Left lung (tissue), 4 donors: ENCODE measurements at regions not wholly inside any gene's neighbourhood (a gene's known extent, or its start where the extent isn't known, plus 50 kb on each side); places are given as distances from the start of the nearest gene placed in this dataset.

Experiments used
- ATAC-seq: fragments of 200-7000 bp; cut with Tn5 transposase; one replicate; pipeline ENCODE4 v1.9.1; 2020; ENCODE audit warnings: moderate library complexity
- DNase-seq, 4 donors: peaks; one replicate each; pipeline ENCODE4 v3.0.0-alpha.2; 2013 to 2020
- H3K27ac ChIP-seq, 2 donors: fragments of 200-600 bp; sonication (generic) in 1 of 2; one replicate each; pipeline versions ENCODE4 v1.5.0 to v1.8.0; 2020 to 2021
- H3K27me3 ChIP-seq, 2 donors: fragments of 200-600 bp; sonication (generic) in 1 of 2; one replicate each; pipeline versions ENCODE4 v1.5.0 to v1.8.0; 2020 to 2021
- H3K36me3 ChIP-seq, 2 donors: fragments of 200-600 bp; sonication (generic) in 1 of 2; one replicate each; pipeline versions ENCODE4 v1.5.0 to v1.8.0; 2020 to 2021
- H3K4me1 ChIP-seq, 2 donors: fragments of 200-600 bp; one replicate each; pipeline ENCODE4 v1.8.0; 2021
- H3K4me3 ChIP-seq, 2 donors: fragments of 200-600 bp; sonication (generic) in 1 of 2; one replicate each; pipeline versions ENCODE4 v1.5.0 to v1.8.0; 2020 to 2021; ENCODE audit warnings: mild to moderate bottlenecking in 1 of 2
- H3K9me3 ChIP-seq, 2 donors: fragments of 200-600 bp; sonication (generic) in 1 of 2; one replicate each; pipeline versions ENCODE4 v1.5.0 to v1.8.0; 2020 to 2021
- intact Hi-C, 2 donors: fragments of 100-400 bp; cut with DNase I; formaldehyde crosslinking; loops; one replicate each; pipeline versions ENCODE4 v1.11.2 to v1.14.2; 2022
- TF ChIP-seq, protein P1 (sequence below), 2 donors: fragments of 200-600 bp; sonication (generic) in 1 of 2; IDR thresholded peaks; one replicate each; pipeline versions ENCODE4 v1.5.0 to v1.8.0; 2021; ENCODE audit warnings: antibody characterized with exemption in 2 of 2
- donor health status: DM: no; HTN: yes; CAD: no.
- donor health status: DM: no; HTN: no; CAD: no.

DNA sequence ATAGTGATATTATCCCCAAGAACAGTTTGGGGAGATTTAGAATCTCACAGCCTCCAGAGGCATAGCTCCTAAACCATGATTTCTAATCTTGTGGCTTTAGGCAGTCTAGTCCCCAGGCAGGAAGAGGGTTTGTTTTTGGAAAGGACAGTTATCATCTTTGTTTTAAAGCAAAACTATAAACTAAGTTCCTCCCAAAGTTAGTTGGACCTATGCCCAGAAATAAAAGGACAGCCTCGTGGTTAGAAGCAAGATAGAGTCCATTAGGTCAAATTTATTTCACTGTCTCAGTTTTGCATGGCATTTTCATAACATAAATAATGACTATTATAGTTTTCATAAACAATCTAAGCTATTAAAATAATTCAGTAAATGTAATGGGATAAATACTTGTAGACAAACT, 120.5 kb downstream of the MAGEC2 start:
- peak in 1 of 4 donors; percentile 27 for DNase-seq
- H3K27me3 ChIP-seq = no peaks in the 10 kb centered on the region
- H3K9me3 ChIP-seq = no peaks in the 10 kb centered on the region
- no peak overlapping the region for H3K27ac ChIP-seq
- no peaks in the 10 kb centered on the region for H3K4me1 ChIP-seq
- H3K4me3 ChIP-seq = no peak overlapping the region
- TF ChIP-seq, protein P1, sequence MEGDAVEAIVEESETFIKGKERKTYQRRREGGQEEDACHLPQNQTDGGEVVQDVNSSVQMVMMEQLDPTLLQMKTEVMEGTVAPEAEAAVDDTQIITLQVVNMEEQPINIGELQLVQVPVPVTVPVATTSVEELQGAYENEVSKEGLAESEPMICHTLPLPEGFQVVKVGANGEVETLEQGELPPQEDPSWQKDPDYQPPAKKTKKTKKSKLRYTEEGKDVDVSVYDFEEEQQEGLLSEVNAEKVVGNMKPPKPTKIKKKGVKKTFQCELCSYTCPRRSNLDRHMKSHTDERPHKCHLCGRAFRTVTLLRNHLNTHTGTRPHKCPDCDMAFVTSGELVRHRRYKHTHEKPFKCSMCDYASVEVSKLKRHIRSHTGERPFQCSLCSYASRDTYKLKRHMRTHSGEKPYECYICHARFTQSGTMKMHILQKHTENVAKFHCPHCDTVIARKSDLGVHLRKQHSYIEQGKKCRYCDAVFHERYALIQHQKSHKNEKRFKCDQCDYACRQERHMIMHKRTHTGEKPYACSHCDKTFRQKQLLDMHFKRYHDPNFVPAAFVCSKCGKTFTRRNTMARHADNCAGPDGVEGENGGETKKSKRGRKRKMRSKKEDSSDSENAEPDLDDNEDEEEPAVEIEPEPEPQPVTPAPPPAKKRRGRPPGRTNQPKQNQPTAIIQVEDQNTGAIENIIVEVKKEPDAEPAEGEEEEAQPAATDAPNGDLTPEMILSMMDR (IDR thresholded peaks at IDR 0.05) = no peak
- intact Hi-C loops = no loop called here
- no peak for ATAC-seq
- H3K36me3 ChIP-seq = no peaks in the 10 kb centered on the region

DNA sequence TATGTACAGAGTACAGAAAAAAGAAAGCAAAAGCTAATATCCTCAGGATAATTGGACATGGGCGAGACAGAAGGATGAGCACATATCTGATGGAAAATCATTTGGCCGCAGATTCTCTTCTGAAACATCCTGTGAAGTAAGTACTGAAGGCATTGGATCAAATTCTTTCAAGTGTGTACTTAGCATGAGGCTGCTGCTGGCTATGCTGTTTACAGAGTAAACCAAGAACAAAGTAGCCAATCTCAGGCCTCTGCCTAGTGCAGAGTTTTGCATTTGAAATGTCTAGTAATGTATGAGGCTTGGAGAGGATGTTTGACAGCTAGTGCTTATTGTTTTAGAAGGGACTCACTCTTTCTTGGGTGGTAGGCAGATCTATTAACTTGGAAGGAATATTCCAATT, 128.5 kb downstream of the MAGEC2 start:
- ATAC-seq (peak; percentile 60), DNase-seq (no peak)
- Histone ChIP-seq H3K27ac (no peak overlapping the region), H3K9me3 (no peaks in the 10 kb centered on the region), H3K4me1 (no peaks in the 10 kb centered on the region), H3K27me3 (no peaks in the 10 kb centered on the region), H3K36me3 (no peaks in the 10 kb centered on the region), H3K4me3 (no peak overlapping the region)
- TF ChIP-seq, protein P1 (IDR thresholded peaks at IDR 0.05) = no peak
- intact Hi-C loops = no loop called here

DNA sequence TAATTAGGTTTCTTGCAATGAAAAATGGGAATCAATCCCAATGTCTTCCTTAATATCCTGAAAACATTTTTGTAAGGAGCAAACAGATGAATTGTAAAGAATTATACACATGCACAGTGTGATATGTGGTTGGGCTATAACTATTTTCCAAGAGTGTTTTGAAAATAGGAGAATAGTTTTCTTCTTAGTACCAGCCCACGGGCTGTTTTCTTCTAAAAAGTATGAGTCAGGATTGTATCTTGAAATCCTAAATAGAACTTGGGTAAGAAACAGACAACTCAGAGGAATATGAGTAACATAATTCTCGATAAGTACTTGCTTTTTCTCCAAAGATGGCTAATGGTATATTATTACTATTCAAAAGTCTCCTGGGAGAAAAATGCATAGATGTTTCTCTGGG, 136.7 kb downstream of the MAGEC2 start:
- Histone ChIP-seq H3K9me3 (no peaks in the 10 kb centered on the region), H3K27me3 (no peaks in the 10 kb centered on the region), H3K4me3 (no peak overlapping the region), H3K36me3 (no peaks in the 10 kb centered on the region), H3K27ac (no peak overlapping the region), H3K4me1 (no peaks in the 10 kb centered on the region)
- TF ChIP-seq, protein P1 (IDR thresholded peaks at IDR 0.05) = no peak
- intact Hi-C loops = no loop called here
- DNase-seq (no peak), ATAC-seq (no peak)

DNA sequence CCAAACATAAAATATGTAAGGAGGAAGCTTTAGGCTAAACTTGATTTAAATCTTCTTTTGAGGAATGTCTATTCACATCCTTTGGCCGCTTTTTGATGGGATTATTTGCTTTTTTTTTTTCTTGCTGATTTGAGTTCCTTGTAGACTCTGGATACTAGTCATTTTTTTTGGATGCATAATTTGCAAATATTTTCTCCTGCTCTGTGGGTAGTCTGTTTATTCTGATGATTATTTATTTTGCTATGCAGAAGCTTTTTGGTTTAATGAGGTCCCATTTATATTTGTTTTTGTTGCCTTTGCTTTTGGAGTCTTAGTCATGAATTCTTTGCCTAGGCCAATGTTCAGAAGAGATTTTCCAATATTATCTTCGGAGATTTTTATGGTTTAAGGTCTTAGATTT, 144.9 kb downstream of the MAGEC2 start:
- intact Hi-C loops = no loop called here
- no peaks in the 10 kb centered on the region for H3K27me3 ChIP-seq
- no peak overlapping the region for H3K4me3 ChIP-seq
- DNase-seq (no peak), ATAC-seq (no peak)
- TF ChIP-seq, protein P1 (IDR thresholded peaks at IDR 0.05) = no peak
- H3K36me3 ChIP-seq = no peaks in the 10 kb centered on the region
- H3K27ac ChIP-seq = no peak overlapping the region
- H3K4me1 ChIP-seq = no peaks in the 10 kb centered on the region
- H3K9me3 ChIP-seq = peaks cover 0 to 6% of the 10 kb centered on the region in 2 donors

DNA sequence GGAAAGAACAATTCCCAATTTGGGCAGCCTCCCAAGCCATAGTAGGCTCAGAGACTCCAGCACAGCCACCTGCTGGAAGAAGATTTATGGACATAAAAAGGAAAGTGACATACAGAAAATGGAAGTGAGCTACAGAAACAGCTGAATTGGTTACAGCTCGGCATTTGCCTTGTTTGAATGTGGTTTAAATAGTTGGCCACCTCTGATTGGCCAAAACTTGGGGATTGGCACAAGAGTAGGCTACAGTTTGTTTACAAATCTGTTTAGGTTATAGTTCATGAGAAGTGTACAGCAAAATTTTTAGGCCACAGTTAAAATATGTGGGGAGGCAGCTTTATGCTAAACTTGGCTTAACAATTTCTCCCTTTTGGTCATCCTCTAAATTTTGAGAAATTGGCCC, 150.4 kb downstream of the MAGEC1 start:
- Histone ChIP-seq H3K4me3 (no peak overlapping the region), H3K36me3 (no peaks in the 10 kb centered on the region), H3K27ac (no peak overlapping the region), H3K9me3 (peaks cover 0 to 6% of the 10 kb centered on the region in 2 donors), H3K27me3 (no peaks in the 10 kb centered on the region), H3K4me1 (no peaks in the 10 kb centered on the region)
- intact Hi-C loops = no loop called here
- ATAC-seq = no peak
- no peak for DNase-seq
- TF ChIP-seq, protein P1 (IDR thresholded peaks at IDR 0.05) = no peak
